ENCODE measurements at regions not wholly inside any gene's neighbourhood (a gene's known extent, or its start where the extent isn't known, plus 50 kb on each side); places are given as distances from the start of the nearest gene placed in this dataset.

- TF ChIP-seq RBM22 (optimal IDR thresholded peaks at IDR 0.05; ENCODE audit: low read length), result no peak
- no peak for TF ChIP-seq DRAP1 (CRISPR knock-in tag; IDR thresholded peaks at IDR 0.05)
- no peak for TF ChIP-seq SNRNP70 (IDR thresholded peaks at IDR 0.05; ENCODE audit: low read depth, low read length)
These were observed 156.6 kb upstream of the TLL1 start (continued) for GRCh38 chr4:165716472-165716871.

- 28% methylated on average over 8 of the region's 8 CpGs for WGBS (ENCODE audit: low lambda C conversion rate)
- Histone ChIP-seq H3K9me3 (ENCODE audit: low read length) (no peaks in the 10 kb centered on the region), H3K36me3 (replicated peaks in 1 of 2; ENCODE audit: control insufficient read depth in 1 of 2, insufficient read depth in 2 of 2, low read length in 2 of 2) (no peaks in the 10 kb centered on the region), H3K4me1 (ENCODE audit: insufficient read depth, low read length) (no peaks in the 10 kb centered on the region), H3K27ac (ENCODE audit: extremely low read length, insufficient read depth, low read length) (no peak overlapping the region), H3K4me3 (replicated peaks in 1 of 3; ENCODE audit: insufficient read depth in 1 of 3, low read depth in 2 of 3, low read length in 3 of 3) (no peak overlapping the region), H4K20me1 (ENCODE audit: insufficient read depth, low read length) (no peaks in the 10 kb centered on the region), H3K79me2 (ENCODE audit: insufficient read depth, low read length) (no peaks in the 10 kb centered on the region), H3K4me2 (ENCODE audit: low read depth, low read length) (no peak overlapping the region), H3K9ac (ENCODE audit: insufficient read depth, low read depth, low read length) (no peak overlapping the region), H3K27me3 (ENCODE audit: control insufficient read depth in 1 of 2, insufficient read depth in 2 of 2, low read length in 2 of 2) (no peaks in the 10 kb centered on the region), H2AFZ (ENCODE audit: low read length) (no peak overlapping the region)
- TF ChIP-seq NFATC3 (CRISPR knock-in tag; IDR thresholded peaks at IDR 0.05), result no peak
- no peak for TF ChIP-seq SP2 (CRISPR knock-in tag; IDR thresholded peaks at IDR 0.05)
- TF ChIP-seq, protein P1, sequence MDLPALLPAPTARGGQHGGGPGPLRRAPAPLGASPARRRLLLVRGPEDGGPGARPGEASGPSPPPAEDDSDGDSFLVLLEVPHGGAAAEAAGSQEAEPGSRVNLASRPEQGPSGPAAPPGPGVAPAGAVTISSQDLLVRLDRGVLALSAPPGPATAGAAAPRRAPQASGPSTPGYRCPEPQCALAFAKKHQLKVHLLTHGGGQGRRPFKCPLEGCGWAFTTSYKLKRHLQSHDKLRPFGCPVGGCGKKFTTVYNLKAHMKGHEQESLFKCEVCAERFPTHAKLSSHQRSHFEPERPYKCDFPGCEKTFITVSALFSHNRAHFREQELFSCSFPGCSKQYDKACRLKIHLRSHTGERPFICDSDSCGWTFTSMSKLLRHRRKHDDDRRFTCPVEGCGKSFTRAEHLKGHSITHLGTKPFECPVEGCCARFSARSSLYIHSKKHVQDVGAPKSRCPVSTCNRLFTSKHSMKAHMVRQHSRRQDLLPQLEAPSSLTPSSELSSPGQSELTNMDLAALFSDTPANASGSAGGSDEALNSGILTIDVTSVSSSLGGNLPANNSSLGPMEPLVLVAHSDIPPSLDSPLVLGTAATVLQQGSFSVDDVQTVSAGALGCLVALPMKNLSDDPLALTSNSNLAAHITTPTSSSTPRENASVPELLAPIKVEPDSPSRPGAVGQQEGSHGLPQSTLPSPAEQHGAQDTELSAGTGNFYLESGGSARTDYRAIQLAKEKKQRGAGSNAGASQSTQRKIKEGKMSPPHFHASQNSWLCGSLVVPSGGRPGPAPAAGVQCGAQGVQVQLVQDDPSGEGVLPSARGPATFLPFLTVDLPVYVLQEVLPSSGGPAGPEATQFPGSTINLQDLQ (CRISPR knock-in tag; IDR thresholded peaks at IDR 0.05), result no peak
- no peak for TF ChIP-seq NFE2 (CRISPR knock-in tag; IDR thresholded peaks at IDR 0.05)
- in situ Hi-C loops (cut with HindIII; ENCODE audit: extremely low pct_ligation_motif_present, low pct_unique_long_range_greater_than_20kb), result no loop called here
- FAIRE-seq, result no peak
- DNase-seq (ENCODE audit: low spot score), result no peak
- ChIA-PET POLR2A (no interaction called here), CTCF (ENCODE audit: low intra/inter-chr PET ratio, low total read pairs) (no interaction called here)
- no TSS peak for BruUV-seq (replicated peaks)
- ATAC-seq, result no peak
- intact Hi-C loops (cut with micrococcal nuclease; ENCODE audit: unreplicated experiment), result no loop called here
These were observed 154.4 kb upstream of the TLL1 start for GRCh38 chr4:165718660-165719059.
